CD4-positive, alpha-beta T cell treated with Interleukin-17A for 4 hours (primary cell): ENCODE measurements at regions not wholly inside any gene's neighbourhood (a gene's known extent, or its start where the extent isn't known, plus 50 kb on each side); places are given as distances from the start of the nearest gene placed in this dataset.

Source experiments
- DNase-seq: peaks from one replicate; pipeline ENCODE4 v3.0.0-alpha.2; 2020; ENCODE audit warnings: mixed read lengths

DNA sequence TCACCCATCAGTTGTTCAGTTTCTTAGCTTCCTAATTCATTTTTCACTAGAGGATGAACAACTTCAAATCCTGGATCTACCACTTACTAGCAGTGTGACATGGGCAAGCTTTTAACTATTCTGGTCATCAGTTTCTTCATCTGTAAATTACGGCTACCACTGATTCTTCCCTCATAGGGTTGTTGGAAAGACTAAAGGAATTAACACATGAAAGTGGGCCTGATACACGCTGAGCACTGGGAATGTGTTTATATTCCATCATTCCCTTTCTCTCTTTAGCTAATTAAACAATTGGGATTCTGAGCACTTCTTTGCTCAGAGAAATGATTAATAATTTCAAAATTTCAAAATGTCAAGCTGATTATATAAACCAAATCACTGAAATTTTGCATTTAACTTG is 862.3 kb upstream of the GCFC2 start:
- no peak for DNase-seq

DNA sequence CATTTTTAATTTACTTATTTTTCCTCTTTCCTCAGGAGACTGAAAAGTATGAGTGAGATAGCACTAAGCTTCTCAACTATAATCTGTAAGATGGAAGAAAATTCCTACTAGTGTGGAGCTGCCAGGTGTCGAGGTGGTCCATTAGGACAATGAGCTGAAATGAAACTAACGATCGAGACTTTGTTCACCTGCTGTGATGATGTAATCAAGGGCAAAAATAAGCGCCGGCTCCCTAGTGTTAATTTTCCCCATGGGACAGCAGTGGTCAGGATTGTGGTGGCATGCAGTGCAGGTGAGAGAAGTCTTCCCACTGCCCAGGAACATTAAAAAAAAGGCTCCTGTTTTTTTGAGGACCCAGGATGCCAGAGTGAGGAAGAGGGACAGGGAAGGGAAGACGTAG is 859.1 kb upstream of the GCFC2 start:
- no peak for DNase-seq

DNA sequence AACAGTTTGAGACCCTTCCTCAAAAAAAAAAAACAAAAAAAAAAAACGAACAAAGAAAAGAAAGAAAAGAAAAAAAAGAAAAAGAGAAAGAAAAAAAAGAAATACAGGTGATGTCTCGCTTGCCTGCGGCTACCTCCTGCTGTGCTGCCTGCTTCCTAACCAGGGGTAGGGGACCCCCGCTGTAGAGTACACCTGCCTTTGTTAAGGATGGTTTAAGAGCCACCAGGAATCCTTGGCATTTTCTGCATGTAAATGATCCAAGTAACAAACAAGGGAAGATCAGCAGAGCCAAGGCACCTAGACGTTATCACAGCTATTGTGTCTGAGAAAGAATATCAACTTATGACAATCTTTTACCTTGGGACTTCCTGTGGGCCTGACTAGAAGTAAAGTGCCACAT is 856.8 kb upstream of the GCFC2 start:
- DNase-seq, result no peak

DNA sequence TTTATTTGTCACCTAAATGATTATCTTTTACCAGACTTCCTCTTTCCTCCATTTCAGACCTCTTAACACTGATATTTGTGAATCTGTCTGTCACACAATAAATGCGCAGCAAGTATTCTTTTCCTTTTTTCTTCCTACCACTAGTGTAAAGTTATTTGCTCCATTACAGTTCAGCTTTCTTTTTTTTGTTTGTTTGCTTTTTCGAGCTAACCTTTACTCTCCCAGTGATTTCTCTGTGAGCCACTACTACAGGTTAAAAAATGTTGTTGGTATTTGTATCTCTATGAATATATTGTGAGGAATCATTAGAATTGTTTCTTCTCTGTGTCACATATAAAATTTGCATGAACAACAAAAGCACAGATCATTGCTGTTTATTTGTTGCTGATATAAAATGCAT is 854.0 kb upstream of the GCFC2 start:
- no peak for DNase-seq

DNA sequence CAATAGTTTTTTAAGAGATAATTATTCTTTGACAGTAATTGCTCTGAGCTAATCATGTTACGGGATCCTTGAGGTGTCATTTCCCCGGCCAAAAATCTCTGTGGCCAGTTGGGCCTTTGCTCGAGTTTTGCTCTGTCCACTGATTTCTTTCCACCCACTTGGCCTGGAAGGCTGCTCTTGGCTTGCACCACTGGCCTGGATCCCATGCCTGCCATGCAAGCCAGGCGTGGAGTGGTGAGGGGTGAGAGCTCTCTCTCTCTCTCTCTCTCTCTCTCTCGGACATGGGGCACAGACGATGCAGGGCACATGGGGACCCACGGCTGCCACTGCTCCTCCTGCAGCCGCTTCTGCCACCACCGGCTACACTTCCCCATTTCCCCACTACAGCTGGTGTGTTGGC is 853.0 kb upstream of the GCFC2 start:
- no peak for DNase-seq

DNA sequence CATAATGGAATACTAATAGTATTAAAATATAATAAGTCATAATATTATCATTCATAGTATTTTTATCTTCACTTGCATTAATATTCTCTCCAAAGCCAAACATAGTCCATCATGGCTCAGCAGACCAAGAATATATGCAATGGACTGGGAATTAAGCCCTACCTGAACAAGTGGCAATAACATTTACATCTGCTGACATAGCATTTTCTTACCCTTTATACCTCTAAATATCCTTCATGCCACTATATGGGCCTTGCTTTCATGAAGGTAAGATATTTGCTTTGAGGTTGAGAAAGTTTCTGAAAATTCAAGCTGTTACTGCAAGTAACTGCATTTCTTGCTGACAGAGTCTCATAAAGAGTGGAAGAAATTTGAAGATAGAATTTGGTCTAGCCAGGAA is 847.4 kb upstream of the GCFC2 start:
- no peak for DNase-seq

DNA sequence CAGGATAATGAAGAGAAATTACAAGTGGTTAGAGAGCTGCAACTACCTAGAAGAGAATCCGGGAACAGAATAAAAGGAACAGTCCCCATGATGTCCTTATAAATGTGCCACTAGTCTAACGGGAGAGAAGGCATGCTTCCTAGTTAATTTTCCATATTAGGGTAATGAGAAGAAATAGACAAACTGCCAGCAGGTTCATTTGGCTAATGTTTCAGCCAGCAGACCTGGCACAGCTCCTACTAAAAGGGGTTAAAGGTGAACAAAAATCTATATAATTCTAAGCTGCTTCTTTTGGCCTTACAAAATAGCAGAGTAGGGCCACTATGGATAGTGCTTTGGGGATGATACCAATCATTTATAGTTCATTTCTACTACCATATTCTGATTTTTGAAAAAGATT is 845.3 kb upstream of the GCFC2 start:
- DNase-seq, result no peak

DNA sequence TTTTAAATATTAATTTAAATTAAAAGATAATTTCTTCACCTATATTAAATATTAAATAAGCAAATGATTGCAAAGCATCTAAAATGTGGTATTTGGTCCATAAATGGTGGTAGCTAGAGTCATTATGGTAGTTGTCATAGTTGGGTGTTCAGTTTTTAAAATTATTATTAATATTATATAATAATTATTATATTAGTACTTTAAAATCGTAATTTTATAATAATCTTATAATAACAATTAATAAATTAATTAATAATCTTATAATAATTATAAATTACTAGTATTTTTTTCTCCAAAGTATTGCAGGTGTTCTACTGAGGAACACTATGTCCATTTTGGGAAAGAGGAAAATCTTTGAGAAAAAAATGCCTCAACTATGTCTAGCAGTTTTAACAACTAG is 835.5 kb upstream of the GCFC2 start:
- no peak for DNase-seq

DNA sequence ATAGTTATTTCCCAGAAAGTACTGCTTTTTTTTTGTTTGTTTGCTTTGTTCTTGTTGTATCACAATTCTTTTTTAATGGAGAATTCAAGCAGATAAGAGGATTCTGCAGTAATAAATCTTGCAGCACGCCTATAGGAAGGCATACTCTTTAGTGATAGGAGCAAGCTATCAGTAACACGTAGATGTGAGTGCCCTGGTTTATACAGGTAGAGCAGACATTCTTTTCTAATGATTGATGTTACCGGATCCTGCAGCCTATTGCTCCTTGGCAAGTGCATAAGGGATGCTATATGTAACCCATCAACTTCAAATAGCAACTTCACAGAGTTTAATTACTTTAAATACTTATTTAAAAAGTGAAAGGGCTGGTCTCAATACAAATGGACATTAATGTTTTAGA is 834.2 kb upstream of the GCFC2 start:
- DNase-seq, result no peak

DNA sequence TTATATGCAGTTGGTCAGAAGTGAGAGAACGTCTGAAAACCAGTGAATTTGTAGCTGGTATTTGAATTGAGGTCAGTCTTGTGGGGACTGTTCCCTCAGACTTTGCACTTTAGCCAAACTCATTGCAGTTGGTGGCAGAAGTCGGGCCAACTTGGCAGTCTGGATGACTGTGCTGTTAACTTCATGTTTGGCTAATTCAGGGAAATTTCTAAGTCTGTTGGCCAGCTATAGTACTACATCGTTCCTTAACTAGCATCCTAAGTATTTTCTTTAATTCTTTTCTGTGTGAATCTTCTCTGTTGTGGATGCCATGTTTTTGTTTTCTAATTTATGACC is 806.8 kb upstream of the GCFC2 start:
- no peak for DNase-seq

DNA sequence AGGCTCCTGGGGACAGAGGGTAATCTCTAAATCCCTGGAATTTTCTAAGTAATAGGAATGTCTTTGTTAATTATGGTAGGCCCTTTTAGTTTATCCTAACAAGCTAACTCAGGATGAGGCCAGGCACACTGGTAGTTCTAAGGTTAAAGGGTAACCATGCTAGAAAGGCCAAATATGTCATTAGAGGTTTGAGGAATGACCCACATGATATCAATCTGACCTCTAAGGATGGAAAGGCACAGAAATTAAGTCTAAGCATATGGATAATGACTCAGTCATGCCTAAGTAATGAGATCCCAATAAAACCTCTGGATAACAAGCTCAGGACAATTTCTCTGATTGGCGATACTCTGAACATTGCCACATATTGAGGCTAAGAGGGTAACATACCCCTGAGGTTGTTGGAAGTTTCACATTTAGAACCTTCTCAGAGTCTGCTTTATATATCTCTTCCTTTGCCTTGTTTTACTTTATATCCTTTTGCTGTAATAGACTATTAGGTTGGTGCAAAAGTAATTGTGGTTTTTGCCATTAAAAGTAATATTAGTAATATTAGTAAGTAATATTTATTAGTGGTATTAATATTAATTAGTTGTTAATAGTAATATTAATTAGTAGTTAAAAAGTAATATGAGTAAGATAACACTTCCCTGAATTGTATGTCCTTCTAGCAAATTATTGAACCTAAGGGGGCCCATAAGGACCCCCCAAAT is 806.3 kb upstream of the GCFC2 start:
- DNase-seq, result no peak

DNA sequence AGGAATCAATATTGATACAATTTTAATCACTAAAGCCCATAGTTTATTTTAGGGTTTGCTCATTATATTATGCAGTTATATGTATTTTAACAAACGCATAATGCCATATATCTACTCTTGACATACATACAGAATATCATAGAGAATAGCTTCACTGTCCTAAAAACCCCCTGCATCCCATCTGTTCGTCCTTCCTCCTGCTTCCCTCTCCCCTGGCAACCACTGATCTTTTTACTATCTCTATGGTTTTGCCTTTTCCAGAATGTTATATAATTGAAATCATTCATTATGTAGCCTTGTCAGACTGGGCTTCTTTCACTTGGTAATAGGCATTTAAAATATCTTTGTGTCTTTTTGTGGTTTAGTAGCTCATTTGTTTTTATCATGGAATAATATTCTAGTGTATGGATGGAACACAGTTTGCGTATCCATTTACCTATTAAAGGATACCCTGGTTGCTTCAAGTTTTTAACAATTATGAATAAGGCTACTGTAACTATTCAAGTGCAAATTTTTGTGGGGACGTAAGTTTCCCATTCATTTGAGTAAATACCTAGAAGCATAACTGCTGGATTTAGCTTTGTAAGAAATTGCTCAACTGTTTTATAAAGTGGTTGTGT is 801.6 kb upstream of the GCFC2 start:
- no peak for DNase-seq

DNA sequence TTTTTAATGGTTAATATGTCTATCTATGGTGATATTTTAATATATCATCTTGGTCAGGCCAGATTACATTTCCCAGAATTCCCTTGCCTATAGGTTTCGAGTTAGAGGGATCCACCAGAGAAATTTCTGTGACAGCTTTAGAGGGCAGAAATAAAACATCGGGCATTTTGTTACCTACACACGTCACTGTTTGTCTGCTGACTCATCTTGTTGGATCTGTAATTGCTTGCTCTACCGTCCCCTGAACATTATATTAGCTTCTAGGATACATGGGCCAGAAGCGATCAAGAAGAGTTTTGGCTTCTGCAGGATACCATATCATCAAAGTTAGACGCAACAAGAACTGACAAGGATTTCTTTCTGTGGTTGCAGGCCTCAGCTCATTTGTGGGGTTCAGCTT is 795.8 kb upstream of the GCFC2 start:
- no peak for DNase-seq

DNA sequence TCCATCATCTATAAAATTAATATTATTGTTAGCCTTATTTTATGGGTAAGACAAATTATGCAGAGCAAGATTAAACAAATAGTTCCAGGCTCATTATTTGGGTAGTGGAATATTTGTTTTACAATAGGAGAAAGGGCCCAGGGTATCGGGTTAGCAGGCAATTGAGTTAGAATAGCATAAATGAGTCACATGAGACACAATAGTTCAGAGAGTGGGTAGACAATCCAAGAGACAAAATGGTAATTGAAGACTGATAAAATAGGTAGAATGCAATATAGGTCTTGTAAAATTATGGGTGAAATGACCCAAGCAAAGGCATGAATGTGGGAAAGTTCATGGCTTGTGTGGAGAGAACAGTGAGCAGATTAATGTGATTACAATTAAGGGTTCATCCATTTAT is 790.9 kb upstream of the GCFC2 start:
- no peak for DNase-seq

DNA sequence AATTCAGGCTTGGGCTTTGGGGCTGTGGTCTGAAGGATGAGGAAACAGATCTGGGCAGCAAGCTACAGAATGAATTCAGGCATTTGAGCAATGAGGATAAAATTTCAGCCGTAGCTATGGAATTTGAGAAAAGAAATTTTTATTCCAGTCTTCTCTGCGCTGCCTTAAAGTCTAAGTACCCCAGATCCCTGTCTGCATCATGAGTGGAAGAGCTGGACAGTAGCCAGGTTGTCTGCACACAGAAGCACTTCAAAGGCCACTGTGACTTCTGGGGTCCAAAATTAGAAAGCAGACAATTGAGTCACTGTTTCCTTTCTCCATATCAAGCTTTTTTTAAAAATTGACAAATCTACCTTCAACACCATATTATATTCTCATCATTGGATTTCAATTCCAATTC is 787.6 kb upstream of the GCFC2 start:
- no peak for DNase-seq

DNA sequence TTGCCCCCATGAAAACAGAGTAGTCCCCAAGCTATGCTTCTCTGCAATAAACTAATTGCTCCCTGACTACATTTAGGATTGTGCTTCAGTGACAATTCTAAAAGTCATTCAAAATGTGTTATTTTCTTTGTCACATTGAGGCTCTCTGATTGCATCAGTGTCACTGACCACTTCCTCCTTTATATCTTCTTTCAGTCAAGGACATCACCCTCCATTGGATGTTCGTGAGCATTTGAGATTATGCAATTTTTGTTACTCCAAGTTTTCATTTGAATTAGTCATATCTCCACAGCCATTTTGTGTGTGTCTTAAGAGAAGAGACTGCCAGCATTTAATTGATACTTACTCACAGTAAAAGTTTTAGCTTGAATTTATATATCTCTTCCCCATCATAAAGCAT is 780.8 kb upstream of the GCFC2 start:
- DNase-seq, result no peak

DNA sequence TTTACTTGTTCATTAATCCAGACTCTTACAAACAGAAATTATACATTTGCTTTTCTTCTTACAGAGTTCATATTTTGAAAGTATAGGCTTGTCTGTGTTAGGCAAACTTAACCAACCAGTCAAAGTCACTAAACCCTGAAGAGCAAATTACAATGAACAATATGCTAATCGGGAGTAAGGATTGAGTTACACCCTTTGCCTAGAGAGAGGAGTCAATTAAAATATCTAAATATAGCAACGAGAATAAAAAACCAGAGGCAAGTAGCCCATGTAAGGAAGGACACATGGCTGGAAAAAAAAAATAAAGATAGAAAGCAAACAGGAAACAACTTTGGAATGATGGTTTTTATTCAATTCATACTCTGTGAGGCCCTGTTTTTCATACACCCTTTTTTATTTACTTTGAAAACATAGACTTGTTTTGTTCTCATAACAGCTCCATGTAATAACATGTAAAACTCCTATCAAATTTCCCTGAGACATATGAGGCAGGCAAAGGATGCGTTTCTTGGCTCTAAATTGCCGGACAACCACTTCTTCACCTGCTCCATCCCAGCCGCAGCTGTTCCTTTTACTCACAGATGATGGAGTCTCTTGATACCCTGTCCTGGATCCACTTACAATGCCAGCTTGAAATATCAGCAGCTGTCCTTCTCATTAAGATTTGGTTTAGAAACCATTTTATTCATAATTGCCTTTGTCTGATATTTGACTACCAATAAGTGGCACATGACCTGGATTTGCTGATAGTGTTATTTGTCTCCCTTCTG is 767.7 kb upstream of the GCFC2 start:
- no peak for DNase-seq

DNA sequence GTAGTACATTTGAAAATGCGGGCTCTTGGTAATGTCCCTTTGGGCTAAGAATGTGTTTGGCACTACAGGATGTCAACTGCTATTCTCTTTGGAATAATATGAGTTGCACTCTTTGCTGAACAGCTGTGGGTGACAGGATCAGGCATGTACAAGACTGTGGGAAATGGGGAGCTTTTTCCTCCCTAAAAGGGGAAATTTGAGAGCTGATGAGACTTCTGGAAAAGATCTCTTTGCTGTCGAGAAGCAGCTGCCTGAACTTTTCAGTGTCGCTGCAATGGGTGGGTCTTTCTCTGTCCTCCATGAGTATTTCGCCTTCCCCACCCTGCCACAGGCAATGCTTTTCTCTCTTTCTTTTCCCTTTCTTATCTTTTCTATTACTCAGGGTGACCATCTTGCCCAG is 762.2 kb upstream of the GCFC2 start:
- no peak for DNase-seq

DNA sequence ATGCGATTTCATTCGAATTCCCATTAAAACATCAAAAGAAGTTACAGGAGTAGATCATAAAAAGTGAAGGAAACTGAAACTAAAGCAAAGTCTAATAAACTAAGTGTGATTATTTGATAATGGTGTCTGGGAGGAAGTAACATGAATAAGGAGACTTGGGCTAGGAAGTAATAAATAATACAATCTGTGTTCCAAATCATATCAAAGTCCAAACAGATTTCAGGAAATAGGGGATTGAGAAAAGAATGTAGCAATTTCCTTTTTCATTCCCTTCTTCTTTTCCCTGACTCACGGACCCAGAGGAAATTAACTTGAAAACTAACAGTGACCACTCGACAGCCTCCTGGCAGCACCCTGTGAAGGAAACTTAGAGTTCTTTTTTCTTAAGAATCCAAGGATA is 758.4 kb upstream of the GCFC2 start:
- no peak for DNase-seq

DNA sequence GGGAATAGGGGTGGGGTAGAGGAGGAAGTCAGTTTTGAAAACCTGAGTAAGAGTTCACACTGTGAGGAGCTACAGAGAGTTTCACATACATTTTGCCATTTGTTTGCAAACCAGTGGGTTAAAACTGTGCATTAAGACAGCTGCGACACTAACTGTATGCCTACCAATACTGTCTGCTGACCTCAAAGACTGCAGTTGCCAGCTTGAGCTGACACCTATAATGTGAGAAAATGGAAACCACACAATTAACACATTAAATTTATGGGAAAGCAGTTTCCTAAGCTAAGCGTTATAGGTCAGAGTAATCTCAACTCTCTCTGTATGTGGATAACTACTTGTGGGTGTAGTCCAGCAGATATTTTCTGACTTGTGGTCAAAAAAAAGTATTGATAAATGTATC is 756.6 kb upstream of the GCFC2 start:
- DNase-seq, result no peak

DNA sequence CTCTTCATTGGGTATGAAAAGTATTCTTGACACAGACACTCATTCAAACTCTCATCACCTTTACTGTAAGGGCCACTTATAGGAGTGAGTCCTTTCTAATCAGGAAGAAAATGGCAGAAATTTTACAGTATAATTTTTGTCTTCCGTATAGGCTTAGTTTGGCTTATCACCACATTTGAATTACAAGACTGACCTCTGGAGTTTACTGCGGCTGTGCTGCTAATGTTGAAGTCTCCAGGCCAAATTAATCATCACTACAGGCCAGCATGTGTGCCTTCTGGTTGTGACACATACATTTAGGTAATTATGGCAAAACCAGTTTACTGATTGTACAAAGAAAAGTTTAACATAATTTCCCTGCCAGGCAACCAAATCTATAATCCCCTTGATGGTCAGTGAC is 753.6 kb upstream of the GCFC2 start:
- DNase-seq, result no peak

DNA sequence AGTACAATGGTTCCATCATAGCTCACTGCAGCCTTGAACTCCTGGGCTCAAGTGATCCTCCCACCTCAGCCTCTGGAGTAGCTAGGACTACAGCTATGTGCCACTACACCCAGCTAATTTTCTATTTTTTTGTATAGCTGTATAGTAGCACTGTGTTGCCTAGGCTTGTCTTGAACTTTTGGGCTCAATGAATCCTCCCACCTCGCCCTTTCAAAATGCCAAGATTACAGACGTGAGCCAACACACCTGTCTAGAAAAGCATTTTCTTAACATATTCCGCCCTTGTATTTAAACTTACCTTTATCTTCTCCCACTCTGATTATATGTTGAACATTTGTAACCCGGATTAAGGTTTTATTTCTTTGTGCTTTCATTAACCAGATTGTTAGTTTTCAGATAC is 750.7 kb upstream of the GCFC2 start:
- DNase-seq, result no peak

DNA sequence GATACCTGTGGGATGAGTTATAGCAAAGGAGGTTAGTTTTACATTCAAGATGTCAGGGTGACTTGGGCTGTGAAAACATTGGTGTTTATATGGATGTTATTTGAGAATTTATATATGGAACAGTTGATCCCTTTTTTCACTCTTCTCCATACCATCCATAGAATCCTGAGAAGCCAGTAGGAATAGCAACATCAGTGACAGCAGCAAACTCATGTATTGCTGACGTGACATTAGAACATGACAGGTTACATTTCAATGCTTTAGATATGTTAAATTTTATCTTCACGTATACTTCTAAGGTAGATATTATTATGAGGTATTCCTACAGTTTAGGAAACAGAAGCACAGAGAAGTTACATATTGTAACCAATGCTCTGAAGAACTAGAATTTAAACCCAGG is 745.2 kb upstream of the GCFC2 start:
- DNase-seq, result no peak

DNA sequence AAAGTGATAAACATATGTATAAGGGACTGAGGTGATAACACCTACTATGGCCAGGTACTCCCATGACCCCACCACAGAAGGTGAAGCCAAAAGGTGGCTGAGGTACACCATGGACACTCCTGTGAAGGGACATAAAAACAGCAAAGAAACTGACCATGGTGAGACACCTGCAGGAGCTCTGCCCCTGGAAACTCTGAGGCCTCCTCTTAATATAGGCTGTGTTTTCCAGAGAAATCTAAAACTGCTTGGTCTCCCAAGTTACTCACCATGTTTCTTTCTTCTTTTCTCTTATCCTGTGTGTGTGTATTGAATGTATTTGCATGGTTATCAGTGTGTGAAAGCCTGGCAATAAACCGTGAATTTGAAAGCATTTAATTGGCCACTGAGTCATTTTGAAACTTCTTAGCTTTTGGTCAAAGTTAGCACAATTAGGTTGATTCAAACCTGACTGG is 739.3 kb upstream of the GCFC2 start:
- DNase-seq, result no peak

DNA sequence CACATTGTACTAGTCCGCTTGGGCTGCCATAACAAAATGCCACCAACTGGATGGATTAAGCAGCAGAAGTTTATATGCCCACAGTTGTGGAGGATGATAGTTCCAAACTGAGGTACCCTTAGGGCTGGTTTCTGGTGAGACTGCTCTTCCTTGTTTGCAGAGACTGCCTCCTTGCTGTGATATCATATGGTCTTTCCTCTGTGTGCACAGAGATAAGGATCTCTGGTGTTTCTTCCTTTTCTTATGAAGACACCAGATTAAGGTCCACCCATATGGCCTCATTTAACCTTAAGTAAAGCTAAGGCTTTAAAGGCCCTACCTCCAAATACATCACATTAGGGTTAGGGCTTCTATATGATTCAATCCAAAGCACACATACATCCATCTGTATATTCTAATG is 738.2 kb upstream of the GCFC2 start:
- no peak for DNase-seq
